Neuronal stem cell (in vitro differentiated cells): ENCODE measurements at regions not wholly inside any gene's neighbourhood (a gene's known extent, or its start where the extent isn't known, plus 50 kb on each side); places are given as distances from the start of the nearest gene placed in this dataset.

Source experiments
- DNase-seq: peaks from one replicate; pipeline ENCODE4 v3.0.0-alpha.2; 2013; ENCODE audit warnings: low spot score
- H2AFZ ChIP-seq: one replicate; pipeline ENCODE4 v1.6.1; 2013; ENCODE audit warnings: mild to moderate bottlenecking, low read length, inconsistent platforms
- H2AK5ac ChIP-seq: 2 replicates; pipeline ENCODE4 v1.6.1; 2013; ENCODE audit warnings: low read depth, mild to moderate bottlenecking, inconsistent platforms, low read length, moderate library complexity, mixed read lengths
- H2BK120ac ChIP-seq: 2 replicates; pipeline ENCODE4 v1.6.1; 2013; ENCODE audit warnings: low read depth, mild to moderate bottlenecking, inconsistent platforms, low read length, moderate library complexity, mixed read lengths
- H2BK12ac ChIP-seq: one replicate; pipeline ENCODE4 v1.6.1; 2013; ENCODE audit warnings: low read length, inconsistent platforms
- H2BK15ac ChIP-seq: 2 replicates; pipeline ENCODE4 v1.6.1; 2013; ENCODE audit warnings: mild to moderate bottlenecking, low read length, inconsistent platforms, mixed read lengths
- H2BK5ac ChIP-seq: one replicate; pipeline ENCODE4 v1.6.1; 2013; ENCODE audit warnings: inconsistent platforms, mild to moderate bottlenecking, low read length, moderate library complexity
- H3K14ac ChIP-seq: one replicate; pipeline ENCODE4 v1.6.1; 2013; ENCODE audit warnings: low read length, inconsistent platforms
- H3K18ac ChIP-seq: 2 replicates; pipeline ENCODE4 v1.6.1; 2013; ENCODE audit warnings: low read length, inconsistent platforms
- H3K23ac ChIP-seq: 2 replicates; pipeline ENCODE4 v1.6.1; 2013; ENCODE audit warnings: low read depth, mild to moderate bottlenecking, mixed read lengths, low read length, inconsistent platforms; ENCODE audit not compliant: poor library complexity
- H3K27ac ChIP-seq: replicated peaks from 3 replicates; pipeline ENCODE4 v1.5.1; 2013; ENCODE audit warnings: low read length, inconsistent platforms
- H3K27me3 ChIP-seq, 3 experiments: 2 replicates each; pipeline ENCODE4 v1.6.1; 2013; ENCODE audit warnings: low read length in 3 of 3, mild to moderate bottlenecking in 2 of 3, inconsistent platforms in 1 of 3, low read depth in 1 of 3, mixed read lengths in 1 of 3, moderate library complexity in 1 of 3; ENCODE audit not compliant: control insufficient read depth in 3 of 3, insufficient read depth in 3 of 3
- H3K36me3 ChIP-seq, 2 donors: replicated peaks in 1 of 2; 2 replicates each; pipeline ENCODE4 v1.6.1; 2013; ENCODE audit warnings: low read length in 2 of 2; ENCODE audit not compliant: control insufficient read depth in 2 of 2, insufficient read depth in 2 of 2
- H3K4ac ChIP-seq: 2 replicates; pipeline ENCODE4 v1.6.1; 2013; ENCODE audit warnings: inconsistent platforms, mild to moderate bottlenecking, low read length, moderate library complexity
- H3K4me1 ChIP-seq, 2 donors: 1 replicate in 1 of 2; 2 replicates in 1 of 2; pipeline ENCODE4 v1.6.1; 2013; ENCODE audit warnings: low read length in 2 of 2, low read depth in 1 of 2; ENCODE audit not compliant: control insufficient read depth in 2 of 2, insufficient read depth in 1 of 2
- H3K4me2 ChIP-seq: one replicate; pipeline ENCODE4 v1.6.1; 2013; ENCODE audit warnings: mild to moderate bottlenecking, low read length, inconsistent platforms; ENCODE audit not compliant: insufficient read depth, poor library complexity, severe bottlenecking
- H3K4me3 ChIP-seq, 2 donors: 2 replicates each; pipeline ENCODE4 v1.5.1; 2013; ENCODE audit warnings: low read length in 2 of 2, mild to moderate bottlenecking in 2 of 2, inconsistent platforms in 1 of 2, moderate library complexity in 1 of 2
- H3K79me1 ChIP-seq: one replicate; pipeline ENCODE4 v1.6.1; 2013; ENCODE audit warnings: low read depth, mild to moderate bottlenecking, inconsistent platforms, low read length, moderate library complexity
- H3K9ac ChIP-seq: one replicate; pipeline ENCODE4 v1.6.1; 2013; ENCODE audit warnings: mild to moderate bottlenecking, low read depth, low read length, inconsistent platforms; ENCODE audit not compliant: poor library complexity
- H3K9me3 ChIP-seq, 2 donors: replicated peaks in 1 of 2; 2 replicates each; pipeline versions ENCODE3 to v1.6.1; 2013; ENCODE audit warnings: low read length in 2 of 2, mild to moderate bottlenecking in 2 of 2, inconsistent platforms in 1 of 2, low read depth in 1 of 2, mixed read lengths in 1 of 2, moderate library complexity in 1 of 2; ENCODE audit not compliant: control insufficient read depth in 2 of 2, insufficient read depth in 1 of 2
- H4K8ac ChIP-seq: one replicate; pipeline ENCODE4 v1.6.1; 2013; ENCODE audit warnings: low read depth, mild to moderate bottlenecking, inconsistent platforms, low read length, moderate library complexity
- H4K91ac ChIP-seq: one replicate; pipeline ENCODE4 v1.6.1; 2013; ENCODE audit warnings: low read length, low read depth, mild to moderate bottlenecking, inconsistent platforms; ENCODE audit not compliant: poor library complexity
- WGBS, 2 donors: extraction: QIAGEN DNeasy Blood & Tissue Kit; methylation state at CpG; one replicate each; pipeline ENCODE4 v1.1.7; 2013; ENCODE audit warnings: missing lambda C conversion rate in 2 of 2, mixed read lengths in 1 of 2; ENCODE audit not compliant: insufficient read length in 2 of 2, insufficient replicate concordance in 1 of 2; ENCODE audit errors: extremely low coverage in 2 of 2; 5-methylcytosine and 5-hydroxymethylcytosine counted together

DNA sequence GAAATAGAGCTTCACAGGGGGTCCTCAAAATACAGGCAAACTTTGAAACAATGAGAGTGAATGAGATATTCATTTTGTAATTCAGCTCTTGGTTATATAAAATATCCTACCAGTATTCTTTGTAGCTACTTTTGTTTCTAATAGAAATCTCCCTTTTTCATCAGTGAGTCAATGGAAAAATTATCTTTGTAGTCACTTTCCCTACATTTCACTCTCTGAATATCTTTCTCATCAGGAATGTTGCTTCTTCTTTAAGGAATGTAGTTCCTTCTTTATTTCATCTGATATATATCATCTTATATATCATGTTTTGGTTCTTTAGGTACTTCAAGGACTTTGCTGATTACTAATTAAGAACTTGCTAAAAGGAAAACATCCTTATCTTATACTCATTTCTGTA is 280.3 kb upstream of the NUDT12 start:
- Histone ChIP-seq H4K8ac (no peak overlapping the region), H3K9me3 (no peaks in the 10 kb centered on the region), H3K36me3 (no peaks in the 10 kb centered on the region), H3K4ac (no peak overlapping the region), H3K4me3 (no peak overlapping the region), H2BK15ac (no peak overlapping the region), H2BK12ac (no peak overlapping the region), H4K91ac (no peak overlapping the region), H2BK5ac (no peak overlapping the region), H2AFZ (no peak overlapping the region), H3K23ac (no peak overlapping the region), H3K27me3 (no peaks in the 10 kb centered on the region), H3K4me2 (no peak overlapping the region), H2BK120ac (no peak overlapping the region), H3K27ac (no peak overlapping the region), H3K18ac (no peak overlapping the region), H2AK5ac (no peak overlapping the region), H3K79me1 (no peaks in the 10 kb centered on the region), H3K4me1 (no peaks in the 10 kb centered on the region), H3K9ac (no peak overlapping the region), H3K14ac (no peak overlapping the region)
- DNase-seq = no peak

GRCh38 chr5:103840600-103840999 is 278.0 kb upstream of the NUDT12 start:
- no peaks in the 10 kb centered on the region for H3K9me3 ChIP-seq
- H4K8ac ChIP-seq = no peak overlapping the region
- H2BK5ac ChIP-seq = no peak overlapping the region
- H3K9ac ChIP-seq = no peak overlapping the region
- WGBS, 2 donors = no CpG with 5 or more reads among the region's 1 CpG
- no peak overlapping the region for H3K27ac ChIP-seq
- H3K36me3 ChIP-seq = no peaks in the 10 kb centered on the region
- H3K14ac ChIP-seq = no peak overlapping the region
- no peaks in the 10 kb centered on the region for H3K27me3 ChIP-seq
- H4K91ac ChIP-seq = no peak overlapping the region
- H3K23ac ChIP-seq = no peak overlapping the region
- no peak overlapping the region for H3K4me2 ChIP-seq
- no peak overlapping the region for H3K4me3 ChIP-seq
- H3K79me1 ChIP-seq = no peaks in the 10 kb centered on the region
- no peak overlapping the region for H3K4ac ChIP-seq
- DNase-seq = no peak
- H3K4me1 ChIP-seq = no peaks in the 10 kb centered on the region
- no peak overlapping the region for H2BK120ac ChIP-seq
- H2BK12ac ChIP-seq = no peak overlapping the region
- H2BK15ac ChIP-seq = no peak overlapping the region
- no peak overlapping the region for H3K18ac ChIP-seq
- H2AFZ ChIP-seq = no peak overlapping the region
- H2AK5ac ChIP-seq = no peak overlapping the region

DNA sequence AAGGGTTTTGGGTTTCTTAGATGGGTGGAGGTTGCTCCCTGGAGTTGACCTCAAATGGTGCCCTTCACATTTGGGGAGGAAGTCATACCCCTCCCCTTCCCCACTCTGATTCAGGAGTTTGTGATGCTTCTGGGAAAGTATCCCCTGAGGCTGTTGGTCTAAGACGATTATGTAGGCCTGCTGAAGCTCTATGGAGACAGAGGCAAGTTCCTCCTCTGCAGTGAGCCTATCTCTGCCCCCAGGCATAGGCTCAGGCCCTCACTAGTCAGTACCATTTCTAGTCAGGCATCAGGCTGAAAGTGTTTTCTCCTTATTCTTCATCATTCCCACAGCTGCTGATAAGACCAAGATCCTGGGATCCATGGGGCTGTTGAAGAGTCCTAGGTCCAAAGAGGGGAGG is 271.6 kb upstream of the NUDT12 start:
- Histone ChIP-seq H2AK5ac (no peak overlapping the region), H4K8ac (no peak overlapping the region), H3K4me1 (no peaks in the 10 kb centered on the region), H3K27ac (no peak overlapping the region), H3K36me3 (no peaks in the 10 kb centered on the region), H3K4ac (no peak overlapping the region), H2BK12ac (no peak overlapping the region), H2BK15ac (no peak overlapping the region), H3K9me3 (no peaks in the 10 kb centered on the region), H2BK120ac (no peak overlapping the region), H3K79me1 (no peaks in the 10 kb centered on the region), H3K9ac (no peak overlapping the region), H3K14ac (no peak overlapping the region), H3K23ac (no peak overlapping the region), H3K4me2 (no peak overlapping the region), H4K91ac (no peak overlapping the region), H3K4me3 (no peak overlapping the region), H3K18ac (no peak overlapping the region), H2AFZ (no peak overlapping the region), H3K27me3 (no peaks in the 10 kb centered on the region), H2BK5ac (no peak overlapping the region)
- no peak for DNase-seq
- no CpG with 5 or more reads among the region's 1 CpG for WGBS, 2 donors

- no peak overlapping the region for H3K4me2 ChIP-seq
- no peak overlapping the region for H4K8ac ChIP-seq
- H2BK12ac ChIP-seq = no peak overlapping the region
- no peak overlapping the region for H2BK5ac ChIP-seq
- H2AFZ ChIP-seq = no peak overlapping the region
- no peaks in the 10 kb centered on the region for H3K36me3 ChIP-seq
- no peak overlapping the region for H2BK120ac ChIP-seq
- H2AK5ac ChIP-seq = no peak overlapping the region
- no peaks in the 10 kb centered on the region for H3K4me1 ChIP-seq
- H3K27me3 ChIP-seq = no peaks in the 10 kb centered on the region
- H3K18ac ChIP-seq = no peak overlapping the region
- no peak overlapping the region for H2BK15ac ChIP-seq
- H3K4me3 ChIP-seq = no peak overlapping the region
- H3K27ac ChIP-seq = no peak overlapping the region
- H4K91ac ChIP-seq = no peak overlapping the region
- no peak overlapping the region for H3K14ac ChIP-seq
- H3K9me3 ChIP-seq = no peaks in the 10 kb centered on the region
- WGBS, 2 donors = no CpG with 5 or more reads among the region's 7 CpGs
- no peak overlapping the region for H3K4ac ChIP-seq
- H3K9ac ChIP-seq = no peak overlapping the region
- no peak for DNase-seq
- no peak overlapping the region for H3K23ac ChIP-seq
- no peaks in the 10 kb centered on the region for H3K79me1 ChIP-seq
Measured at GRCh38 chr5:103829585-103829984, 267.0 kb upstream of the NUDT12 start.
